Left ventricle myocardium inferior (tissue), 1 donor: ENCODE measurements at regions not wholly inside any gene's neighbourhood (a gene's known extent, or its start where the extent isn't known, plus 50 kb on each side); places are given as distances from the start of the nearest gene placed in this dataset.

Experiments used
- DNase-seq: peaks from one replicate; pipeline ENCODE4 v3.0.0-alpha.2; 2020
- H3K27ac ChIP-seq: fragments of 200-600 bp; replicated peaks from 2 replicates; pipeline ENCODE4 v1.8.0; 2021
- H3K27me3 ChIP-seq: fragments of 200-600 bp; 2 replicates; pipeline ENCODE4 v1.8.0; 2021; ENCODE audit warnings: low read depth
- H3K36me3 ChIP-seq: fragments of 200-600 bp; 2 replicates; pipeline ENCODE4 v1.8.0; 2021
- H3K4me1 ChIP-seq: fragments of 200-600 bp; 2 replicates; pipeline ENCODE4 v1.8.0; 2021
- H3K4me3 ChIP-seq: fragments of 200-600 bp; 2 replicates; pipeline ENCODE4 v1.8.0; 2021; ENCODE audit warnings: mild to moderate bottlenecking, moderate library complexity
- H3K9me3 ChIP-seq: fragments of 200-600 bp; replicated peaks from 2 replicates; pipeline ENCODE4 v1.8.0; 2021
- intact Hi-C: fragments of 100-400 bp; cut with micrococcal nuclease; formaldehyde crosslinking; loops from one replicate; pipeline ENCODE4 v1.11.0; 2022
- TF ChIP-seq, protein P1 (sequence below): fragments of 200-600 bp; IDR thresholded peaks from 2 replicates; pipeline ENCODE4 v1.8.0; 2021; ENCODE audit warnings: antibody characterized with exemption, mild to moderate bottlenecking, borderline replicate concordance
- donor health status: DM: no; HTN: yes; CAD: no; lungs with severe emphysema.

DNA sequence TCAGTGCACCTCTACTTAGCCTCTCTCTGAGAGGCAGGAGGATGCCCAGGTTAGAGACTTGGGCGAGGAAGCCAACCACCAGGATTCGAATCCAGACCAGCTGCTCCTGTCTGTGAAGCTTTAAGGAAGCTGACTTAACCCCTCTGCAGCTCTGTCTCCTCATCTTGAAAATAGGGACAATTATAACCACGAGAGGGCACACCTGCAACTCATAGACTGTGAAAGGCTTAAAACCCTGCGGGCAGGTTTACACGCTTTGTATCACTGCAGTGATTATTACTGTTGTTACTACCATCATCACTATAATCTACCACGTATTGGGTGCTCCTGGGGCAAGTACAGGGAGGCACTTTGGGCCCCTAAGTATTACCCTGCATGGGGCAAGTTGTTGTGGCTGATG is 379.8 kb downstream of the VRK1 start:
- Histone ChIP-seq H3K9me3 (peaks cover under 1% of the 10 kb centered on the region), H3K36me3 (no peaks in the 10 kb centered on the region), H3K27ac (no peak overlapping the region), H3K27me3 (peaks cover 53% of the 10 kb centered on the region), H3K4me3 (no peak overlapping the region), H3K4me1 (no peaks in the 10 kb centered on the region)
- intact Hi-C loops: no loop called here
- TF ChIP-seq, protein P1, sequence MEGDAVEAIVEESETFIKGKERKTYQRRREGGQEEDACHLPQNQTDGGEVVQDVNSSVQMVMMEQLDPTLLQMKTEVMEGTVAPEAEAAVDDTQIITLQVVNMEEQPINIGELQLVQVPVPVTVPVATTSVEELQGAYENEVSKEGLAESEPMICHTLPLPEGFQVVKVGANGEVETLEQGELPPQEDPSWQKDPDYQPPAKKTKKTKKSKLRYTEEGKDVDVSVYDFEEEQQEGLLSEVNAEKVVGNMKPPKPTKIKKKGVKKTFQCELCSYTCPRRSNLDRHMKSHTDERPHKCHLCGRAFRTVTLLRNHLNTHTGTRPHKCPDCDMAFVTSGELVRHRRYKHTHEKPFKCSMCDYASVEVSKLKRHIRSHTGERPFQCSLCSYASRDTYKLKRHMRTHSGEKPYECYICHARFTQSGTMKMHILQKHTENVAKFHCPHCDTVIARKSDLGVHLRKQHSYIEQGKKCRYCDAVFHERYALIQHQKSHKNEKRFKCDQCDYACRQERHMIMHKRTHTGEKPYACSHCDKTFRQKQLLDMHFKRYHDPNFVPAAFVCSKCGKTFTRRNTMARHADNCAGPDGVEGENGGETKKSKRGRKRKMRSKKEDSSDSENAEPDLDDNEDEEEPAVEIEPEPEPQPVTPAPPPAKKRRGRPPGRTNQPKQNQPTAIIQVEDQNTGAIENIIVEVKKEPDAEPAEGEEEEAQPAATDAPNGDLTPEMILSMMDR: peak; percentile 22
- DNase-seq: no peak

DNA sequence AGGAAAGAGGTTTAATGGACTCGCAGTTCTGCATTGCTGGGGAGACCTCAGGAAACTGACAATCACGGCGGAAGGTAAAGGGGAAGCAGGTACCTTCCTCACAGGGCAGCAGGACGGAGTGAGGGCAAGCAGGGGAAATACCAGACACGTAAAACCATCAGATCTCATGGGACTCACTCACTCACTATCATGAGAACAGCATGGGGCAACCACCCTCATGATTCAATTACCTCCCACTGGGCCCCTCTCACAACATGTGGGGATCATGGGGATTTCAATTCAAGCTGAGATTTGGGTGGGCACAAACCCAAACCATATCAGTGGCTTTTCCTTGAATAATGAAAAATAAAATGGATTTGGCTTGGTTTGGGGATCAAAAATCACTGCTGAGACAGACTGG is 380.5 kb downstream of the VRK1 start:
- intact Hi-C loops: no loop called here
- H3K4me1 ChIP-seq: no peaks in the 10 kb centered on the region
- H3K27me3 ChIP-seq: peaks cover 53% of the 10 kb centered on the region
- no peak overlapping the region for H3K4me3 ChIP-seq
- H3K9me3 ChIP-seq: no peaks in the 10 kb centered on the region
- H3K27ac ChIP-seq: no peak overlapping the region
- H3K36me3 ChIP-seq: no peaks in the 10 kb centered on the region
- no peak for DNase-seq
- TF ChIP-seq, protein P1: no peak

GRCh38 chr14:97178781-97179180 is 381.6 kb downstream of the VRK1 start:
- no peaks in the 10 kb centered on the region for H3K36me3 ChIP-seq
- intact Hi-C loops: no loop called here
- H3K4me1 ChIP-seq: no peaks in the 10 kb centered on the region
- TF ChIP-seq, protein P1: no peak
- no peak for DNase-seq
- no peak overlapping the region for H3K4me3 ChIP-seq
- no peaks in the 10 kb centered on the region for H3K9me3 ChIP-seq
- H3K27ac ChIP-seq: no peak overlapping the region
- peaks cover 57% of the 10 kb centered on the region for H3K27me3 ChIP-seq

DNA sequence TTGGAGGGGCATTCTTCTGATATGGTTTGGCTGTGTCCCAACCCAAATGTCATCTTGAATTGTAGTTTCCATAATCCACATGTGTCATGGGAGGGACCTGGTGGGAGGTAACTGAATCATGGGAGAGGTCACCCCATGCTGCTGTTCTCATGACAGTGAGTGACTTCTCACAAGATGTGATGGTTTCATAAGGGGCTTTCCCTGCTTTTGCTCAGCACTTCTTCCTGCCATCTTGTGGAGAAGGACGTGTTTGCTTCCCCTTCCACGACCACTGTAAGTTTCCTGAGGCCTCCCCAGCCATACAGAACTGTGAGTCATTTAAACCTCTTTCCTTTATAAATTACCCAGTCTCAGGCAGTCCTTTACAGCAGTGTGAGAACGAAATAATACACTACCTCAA is 382.4 kb downstream of the VRK1 start:
- peaks cover 59% of the 10 kb centered on the region for H3K27me3 ChIP-seq
- H3K27ac ChIP-seq: no peak overlapping the region
- no peaks in the 10 kb centered on the region for H3K4me1 ChIP-seq
- H3K36me3 ChIP-seq: no peaks in the 10 kb centered on the region
- TF ChIP-seq, protein P1: no peak
- no peaks in the 10 kb centered on the region for H3K9me3 ChIP-seq
- DNase-seq: no peak
- intact Hi-C loops: no loop called here
- no peak overlapping the region for H3K4me3 ChIP-seq

- no peaks in the 10 kb centered on the region for H3K4me1 ChIP-seq
- TF ChIP-seq, protein P1: no peak
- no peaks in the 10 kb centered on the region for H3K36me3 ChIP-seq
- DNase-seq: no peak
- H3K27me3 ChIP-seq: peaks cover 59% of the 10 kb centered on the region
- H3K9me3 ChIP-seq: no peaks in the 10 kb centered on the region
- no peak overlapping the region for H3K4me3 ChIP-seq
- no peak overlapping the region for H3K27ac ChIP-seq
- intact Hi-C loops: no loop called here
Observed at GRCh38 chr14:97180304-97181200, 383.4 kb downstream of the VRK1 start.
